Panc1 (cell line): ENCODE measurements at regions not wholly inside any gene's neighbourhood (a gene's known extent, or its start where the extent isn't known, plus 50 kb on each side); places are given as distances from the start of the nearest gene placed in this dataset.

Experiments used
- POLR2AphosphoS5 ChIP-seq: IDR thresholded peaks from 2 replicates; pipeline ENCODE4 v1.6.1; 2012; ENCODE audit warnings: mild to moderate bottlenecking, low read depth, low read length, moderate library complexity
- TF ChIP-seq, protein P1 (sequence below): fragments of 450-650 bp; IDR thresholded peaks from 2 replicates; pipeline ENCODE4 v1.5.1; 2017; ENCODE audit warnings: mild to moderate bottlenecking

DNA sequence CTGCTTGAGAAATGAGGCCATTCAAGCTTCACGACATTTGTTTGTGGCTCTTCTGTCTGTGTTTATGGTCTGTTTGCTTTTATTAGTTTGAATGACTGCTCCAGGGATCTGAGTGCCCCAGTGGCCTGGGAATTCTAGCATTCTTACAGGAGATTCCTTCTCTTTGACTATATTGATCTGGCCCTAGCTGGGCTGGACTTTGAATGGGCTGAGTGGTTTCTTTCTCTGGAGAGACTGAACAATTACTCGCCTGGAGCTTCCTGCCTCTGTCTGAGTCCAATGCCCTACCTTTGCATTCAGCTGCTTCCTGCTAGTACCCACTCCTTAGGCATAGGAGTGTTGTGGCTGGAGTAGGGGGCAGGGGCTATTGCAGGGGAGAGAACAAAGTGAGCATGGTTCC lies 51.2 kb upstream of the EDA start:
- TF ChIP-seq, protein P1, sequence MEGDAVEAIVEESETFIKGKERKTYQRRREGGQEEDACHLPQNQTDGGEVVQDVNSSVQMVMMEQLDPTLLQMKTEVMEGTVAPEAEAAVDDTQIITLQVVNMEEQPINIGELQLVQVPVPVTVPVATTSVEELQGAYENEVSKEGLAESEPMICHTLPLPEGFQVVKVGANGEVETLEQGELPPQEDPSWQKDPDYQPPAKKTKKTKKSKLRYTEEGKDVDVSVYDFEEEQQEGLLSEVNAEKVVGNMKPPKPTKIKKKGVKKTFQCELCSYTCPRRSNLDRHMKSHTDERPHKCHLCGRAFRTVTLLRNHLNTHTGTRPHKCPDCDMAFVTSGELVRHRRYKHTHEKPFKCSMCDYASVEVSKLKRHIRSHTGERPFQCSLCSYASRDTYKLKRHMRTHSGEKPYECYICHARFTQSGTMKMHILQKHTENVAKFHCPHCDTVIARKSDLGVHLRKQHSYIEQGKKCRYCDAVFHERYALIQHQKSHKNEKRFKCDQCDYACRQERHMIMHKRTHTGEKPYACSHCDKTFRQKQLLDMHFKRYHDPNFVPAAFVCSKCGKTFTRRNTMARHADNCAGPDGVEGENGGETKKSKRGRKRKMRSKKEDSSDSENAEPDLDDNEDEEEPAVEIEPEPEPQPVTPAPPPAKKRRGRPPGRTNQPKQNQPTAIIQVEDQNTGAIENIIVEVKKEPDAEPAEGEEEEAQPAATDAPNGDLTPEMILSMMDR: no peak
- TF ChIP-seq POLR2AphosphoS5: no peak
